PC-9 (cell line): ENCODE measurements at regions not wholly inside any gene's neighbourhood (a gene's known extent, or its start where the extent isn't known, plus 50 kb on each side); places are given as distances from the start of the nearest gene placed in this dataset.

Source experiments
- BruUV-seq: library from RNA; stranded (reverse); fragments of 400-500 nt; replicated peaks from 2 replicates; lab custom pipeline; 2021; lab: Mats Ljungman, UMichigan
- CTCF ChIA-PET: fragments of 300-600 bp; sonication (Branson Sonifier 250); formaldehyde crosslinking; loops from one replicate; lab custom pipeline; 2022; ENCODE audit warnings: antibody characterized with exemption; lab: Charles Lee
- POLR2A ChIA-PET: fragments of 300-600 bp; sonication (Branson Sonifier 250); formaldehyde crosslinking; loops from one replicate; lab custom pipeline; 2022; ENCODE audit warnings: antibody characterized with exemption; ENCODE audit not compliant: unreplicated experiment; lab: Charles Lee
- DNase-seq, 2 experiments: peaks; one replicate each; pipeline versions ENCODE4 v3.0.0 to v3.0.0-alpha.2; 2015 to 2022; ENCODE audit warnings: mixed read lengths in 1 of 2
- H2AFZ ChIP-seq: fragments of 200-600 bp; sonication (generic); 2 replicates; pipeline ENCODE4 v1.8.1; 2017; ENCODE audit warnings: antibody characterized with exemption
- H3F3A ChIP-seq: fragments of 200-600 bp; sonication (generic); 2 replicates; pipeline ENCODE4 v1.8.1; 2017; ENCODE audit warnings: antibody characterized with exemption, mild to moderate bottlenecking, low read depth; ENCODE audit not compliant: insufficient read depth
- H3K27ac ChIP-seq: fragments of 200-600 bp; sonication (generic); 2 replicates; pipeline ENCODE4 v1.6.1; 2016; ENCODE audit warnings: mixed run types
- H3K27me3 ChIP-seq: fragments of 200-600 bp; sonication (generic); 2 replicates; pipeline ENCODE4 v1.6.1; 2016; ENCODE audit warnings: low read depth, mixed run types; ENCODE audit not compliant: insufficient read depth
- H3K36me3 ChIP-seq: fragments of 200-600 bp; sonication (generic); 2 replicates; pipeline ENCODE4 v1.6.1; 2016; ENCODE audit warnings: low read depth, mixed run types
- H3K4me1 ChIP-seq: fragments of 200-600 bp; sonication (generic); replicated peaks from 2 replicates; pipeline ENCODE4 v1.6.1; 2016; ENCODE audit warnings: mixed run types; ENCODE audit not compliant: insufficient read depth
- H3K4me2 ChIP-seq: fragments of 200-600 bp; sonication (generic); 2 replicates; pipeline ENCODE4 v1.6.1; 2017; ENCODE audit warnings: mixed run types
- H3K4me3 ChIP-seq: fragments of 200-600 bp; sonication (generic); 2 replicates; pipeline ENCODE4 v1.6.1; 2016; ENCODE audit warnings: mixed run types
- H3K79me2 ChIP-seq: fragments of 200-600 bp; sonication (generic); 2 replicates; pipeline ENCODE4 v1.6.1; 2017; ENCODE audit warnings: low read depth, mixed run types
- H3K9me2 ChIP-seq: fragments of 200-600 bp; sonication (generic); 2 replicates; pipeline ENCODE4 v1.8.1; 2017; ENCODE audit warnings: mild to moderate bottlenecking; ENCODE audit not compliant: insufficient read depth
- H3K9me3 ChIP-seq: fragments of 200-600 bp; sonication (generic); 2 replicates; pipeline ENCODE4 v1.8.1; 2016; ENCODE audit warnings: low read depth; ENCODE audit not compliant: insufficient read depth
- H4K20me1 ChIP-seq: fragments of 200-600 bp; sonication (generic); 2 replicates; pipeline ENCODE4 v1.8.1; 2017; ENCODE audit not compliant: insufficient read depth
- CTCF ChIP-seq: fragments of 200-600 bp; sonication (generic); conservative IDR thresholded peaks from 2 replicates; pipeline ENCODE4 v1.6.1; 2017; ENCODE audit warnings: mixed run types, antibody characterized with exemption, mild to moderate bottlenecking, moderate library complexity
- EZH2 ChIP-seq: fragments of 200-600 bp; sonication (generic); IDR thresholded peaks from 2 replicates; pipeline ENCODE4 v1.8.0; 2017; ENCODE audit warnings: antibody characterized with exemption, low read depth
- intact Hi-C: fragments of 100-400 bp; cut with micrococcal nuclease; formaldehyde crosslinking; loops from one replicate; pipeline ENCODE4 v1.10.0; 2022; ENCODE audit not compliant: unreplicated experiment

- H3K9me2 ChIP-seq: peaks cover 7% of the 10 kb centered on the region; the same call in 1 of the 2 replicates
- no TSS peak for BruUV-seq
- H4K20me1 ChIP-seq: no peaks in the 10 kb centered on the region
- POLR2A ChIA-PET: no interaction called here
- no peaks in the 10 kb centered on the region for H3F3A ChIP-seq
- no peaks in the 10 kb centered on the region for H3K27me3 ChIP-seq
- no peak overlapping the region for H3K4me3 ChIP-seq
- no peak for DNase-seq
- CTCF ChIA-PET: no interaction called here
- H2AFZ ChIP-seq: no peak overlapping the region
- no peaks in the 10 kb centered on the region for H3K4me1 ChIP-seq
- intact Hi-C loops: no loop called here
- no peak overlapping the region for H3K4me2 ChIP-seq
- TF ChIP-seq CTCF (no peak), EZH2 (no peak)
- H3K9me3 ChIP-seq: no peaks in the 10 kb centered on the region
- H3K27ac ChIP-seq: no peak overlapping the region
- H3K79me2 ChIP-seq: no peaks in the 10 kb centered on the region
- no peaks in the 10 kb centered on the region for H3K36me3 ChIP-seq
Measured at GRCh38 chr11:91047882-91048281, 825.0 kb upstream of the CHORDC1 start.

GRCh38 chr11:91046261-91046660, 823.4 kb upstream of the CHORDC1 start:
- Histone ChIP-seq H3K27me3 (no peaks in the 10 kb centered on the region), H2AFZ (peak overlapping the region; percentile 37; the same call in 1 of the 2 replicates), H3K4me3 (no peak overlapping the region), H3K79me2 (no peaks in the 10 kb centered on the region), H3K4me2 (no peak overlapping the region), H3K4me1 (no peaks in the 10 kb centered on the region), H3K9me2 (peaks cover 7% of the 10 kb centered on the region; the same call in 1 of the 2 replicates), H4K20me1 (no peaks in the 10 kb centered on the region), H3K36me3 (no peaks in the 10 kb centered on the region), H3K9me3 (no peaks in the 10 kb centered on the region), H3F3A (no peaks in the 10 kb centered on the region), H3K27ac (no peak overlapping the region)
- POLR2A ChIA-PET: no interaction called here
- CTCF ChIA-PET: no interaction called here
- intact Hi-C loops: no loop called here
- TF ChIP-seq EZH2 (no peak), CTCF (no peak)
- DNase-seq: no peak
- no TSS peak for BruUV-seq

- intact Hi-C loops: no loop called here
- ChIA-PET CTCF (no interaction called here), POLR2A (no interaction called here)
- no peak overlapping the region for H3K4me2 ChIP-seq
- H3F3A ChIP-seq: no peaks in the 10 kb centered on the region
- H4K20me1 ChIP-seq: no peaks in the 10 kb centered on the region
- no peak overlapping the region for H3K27ac ChIP-seq
- no peak overlapping the region for H3K4me3 ChIP-seq
- H3K9me2 ChIP-seq: no peaks in the 10 kb centered on the region; the same call in 1 of the 2 replicates
- no peak for DNase-seq
- no peak overlapping the region for H2AFZ ChIP-seq
- H3K4me1 ChIP-seq: no peaks in the 10 kb centered on the region
- no peaks in the 10 kb centered on the region for H3K27me3 ChIP-seq
- peak; percentile 44; the same call in 1 of the 2 replicates for TF ChIP-seq CTCF
- TF ChIP-seq EZH2: no peak
- peaks cover 6% of the 10 kb centered on the region; the same call in 1 of the 2 replicates for H3K9me3 ChIP-seq
- BruUV-seq: no TSS peak
- no peaks in the 10 kb centered on the region for H3K36me3 ChIP-seq
- H3K79me2 ChIP-seq: no peaks in the 10 kb centered on the region
Measured at GRCh38 chr11:91041626-91042025, 818.8 kb upstream of the CHORDC1 start.
